HCT116 (cell line): ENCODE measurements at regions not wholly inside any gene's neighbourhood (a gene's known extent, or its start where the extent isn't known, plus 50 kb on each side); places are given as distances from the start of the nearest gene placed in this dataset.

Experiments used
- ATAC-seq: fragments of 200-7000 bp; cut with Tn5 transposase; 2 replicates; pipeline ENCODE4 v1.9.1; 2020; ENCODE audit warnings: mild to moderate bottlenecking, moderate library complexity
- BruUV-seq: library from RNA; stranded (reverse); fragments of 400-500 nt; replicated peaks from 2 replicates; lab custom pipeline; 2021; lab: Mats Ljungman, UMichigan
- CTCF ChIA-PET: fragments of 300-600 bp; sonication (Branson Sonifier 250); formaldehyde crosslinking; loops from one replicate; lab custom pipeline; 2021; ENCODE audit warnings: antibody characterized with exemption; lab: Charles Lee
- POLR2A ChIA-PET: fragments of 300-600, 350-600 bp; sonication (Branson Sonifier 250); formaldehyde crosslinking; loops from one replicate; lab custom pipeline; 2021; ENCODE audit warnings: antibody characterized with exemption; lab: Charles Lee
- RAD21 ChIA-PET, 2 experiments: fragments of 300-600 bp; sonication (Branson Sonifier 250); formaldehyde crosslinking; loops; one replicate each; lab custom pipeline; 2023; ENCODE audit warnings: low total read pairs in 2 of 2; ENCODE audit not compliant: uncharacterized antibody in 2 of 2, unreplicated experiment in 2 of 2, low non-redundant PET in 1 of 2; lab: Charles Lee
- DNase-seq: peaks from one replicate; pipeline ENCODE4 v3.0.0-alpha.2; 2010; ENCODE audit warnings: low read depth, low spot score
- H2AFZ ChIP-seq: fragments of 200-600 bp; shearing (Covaris generic), sonication (generic); 2 replicates; pipeline ENCODE4 v1.6.1; 2017; ENCODE audit warnings: low read depth, mixed run types, mixed read lengths, antibody characterized with exemption, low read length; ENCODE audit not compliant: poor library complexity, severe bottlenecking
- H3K27ac ChIP-seq: 2 replicates; pipeline ENCODE4 v1.5.1; 2012; ENCODE audit warnings: low read depth, low read length
- H3K27me3 ChIP-seq: fragments of 200-600 bp; sonication (generic); 2 replicates; pipeline ENCODE4 v1.6.1; 2016; ENCODE audit warnings: mixed run types, low read length, mixed read lengths; ENCODE audit not compliant: insufficient read depth
- H3K36me3 ChIP-seq, 2 experiments: fragments of 200-500 bp in 1 of 2; fragments of 200-600 bp in 1 of 2; sonication (Bioruptor generic) in 1 of 2; sonication (generic) in 1 of 2; 2 replicates each; pipeline versions ENCODE4 v1.5.1 to v1.6.1; 2014 to 2016; ENCODE audit warnings: low read length in 2 of 2, inconsistent platforms in 1 of 2, mixed read lengths in 1 of 2, mixed run types in 1 of 2; ENCODE audit not compliant: insufficient read depth in 2 of 2, control insufficient read depth in 1 of 2
- H3K4me1 ChIP-seq, 2 experiments: fragments of 200-600 bp in 1 of 2; sonication (generic) in 1 of 2; 2 replicates each; pipeline versions ENCODE4 v1.5.1 to v1.6.1; 2012 to 2017; ENCODE audit warnings: low read length in 2 of 2, inconsistent platforms in 1 of 2, mild to moderate bottlenecking in 1 of 2, mixed read lengths in 1 of 2, mixed run types in 1 of 2, moderate library complexity in 1 of 2; ENCODE audit not compliant: insufficient read depth in 2 of 2, control insufficient read depth in 1 of 2
- H3K4me2 ChIP-seq: fragments of 200-600 bp; sonication (generic); 2 replicates; pipeline ENCODE4 v1.6.1; 2017; ENCODE audit warnings: mixed run types, low read length, mixed read lengths
- H3K4me3 ChIP-seq, 2 experiments: fragments of 200-600 bp in 1 of 2; sonication (generic) in 1 of 2; replicated peaks in 1 of 2; 2 replicates each; pipeline ENCODE4 v1.5.1; 2011 to 2016; ENCODE audit warnings: low read length in 2 of 2, control low read depth in 1 of 2, low read depth in 1 of 2, mild to moderate bottlenecking in 1 of 2, mixed read lengths in 1 of 2, mixed run types in 1 of 2
- H3K79me2 ChIP-seq: fragments of 200-600 bp; sonication (generic); 2 replicates; pipeline ENCODE4 v1.6.1; 2017; ENCODE audit warnings: mild to moderate bottlenecking, mixed run types, low read length, moderate library complexity, mixed read lengths; ENCODE audit not compliant: insufficient read depth
- H3K9ac ChIP-seq: fragments of 200-600 bp; sonication (generic); 2 replicates; pipeline ENCODE4 v1.6.1; 2016; ENCODE audit warnings: low read length, mixed read lengths
- H3K9me2 ChIP-seq: fragments of 200-600 bp; sonication (generic), shearing (Covaris generic); 2 replicates; pipeline ENCODE4 v1.6.1; 2017; ENCODE audit warnings: mixed run types, mild to moderate bottlenecking, moderate library complexity; ENCODE audit not compliant: insufficient read depth
- H3K9me3 ChIP-seq, 2 experiments: fragments of 200-500 bp in 1 of 2; fragments of 200-600 bp in 1 of 2; sonication (Bioruptor generic) in 1 of 2; sonication (generic) in 1 of 2; 2 replicates each; pipeline ENCODE4 v1.6.1; 2014 to 2017; ENCODE audit warnings: low read length in 2 of 2, mixed read lengths in 2 of 2, inconsistent platforms in 1 of 2, low read depth in 1 of 2, mild to moderate bottlenecking in 1 of 2, mixed run types in 1 of 2, moderate library complexity in 1 of 2; ENCODE audit not compliant: control insufficient read depth in 1 of 2, insufficient read depth in 1 of 2
- H4K20me1 ChIP-seq: fragments of 200-600 bp; sonication (generic), shearing (Covaris generic); 2 replicates; pipeline ENCODE4 v1.6.1; 2017; ENCODE audit warnings: mixed run types, mild to moderate bottlenecking, moderate library complexity; ENCODE audit not compliant: insufficient read depth
- CBX3 ChIP-seq: IDR thresholded peaks from 2 replicates; pipeline ENCODE4 v1.6.1; 2012; ENCODE audit warnings: low read depth
- CEBPB ChIP-seq: IDR thresholded peaks from 2 replicates; pipeline ENCODE4 v1.6.1; 2012; ENCODE audit warnings: low read depth
- EGR1 ChIP-seq: IDR thresholded peaks from 2 replicates; pipeline ENCODE4 v1.6.1; 2012; ENCODE audit warnings: low read depth
- ELF1 ChIP-seq: IDR thresholded peaks from 2 replicates; pipeline ENCODE4 v1.6.1; 2012; ENCODE audit warnings: low read depth, borderline replicate concordance
- EZH2 ChIP-seq: fragments of 200-600 bp; sonication (generic); IDR thresholded peaks from 2 replicates; pipeline ENCODE4 v1.6.1; 2017; ENCODE audit warnings: antibody characterized with exemption, mixed run types
- EZH2phosphoT487 ChIP-seq: fragments of 200-600 bp; IDR thresholded peaks from 2 replicates; pipeline ENCODE4 v1.6.1; 2018; ENCODE audit warnings: antibody characterized with exemption, borderline replicate concordance
- FOSL1 ChIP-seq: IDR thresholded peaks from 2 replicates; pipeline ENCODE4 v1.6.1; 2012; ENCODE audit warnings: low read depth
- POLR2A ChIP-seq: IDR thresholded peaks from 2 replicates; pipeline ENCODE4 v1.7.0; 2011; ENCODE audit warnings: borderline replicate concordance; ENCODE audit not compliant: insufficient read depth, insufficient read length; ENCODE audit errors: extremely low read depth
- POLR2AphosphoS5 ChIP-seq: IDR thresholded peaks from 2 replicates; pipeline ENCODE4 v1.6.1; 2011; ENCODE audit warnings: mild to moderate bottlenecking, low read depth, low read length, moderate library complexity
- RAD21 ChIP-seq: IDR thresholded peaks from 2 replicates; pipeline ENCODE4 v1.6.1; 2012; ENCODE audit warnings: low read depth, mild to moderate bottlenecking
- SRF ChIP-seq: IDR thresholded peaks from 2 replicates; pipeline ENCODE4 v1.6.1; 2012; ENCODE audit warnings: low read depth
- TCF7L2 ChIP-seq: IDR thresholded peaks from 2 replicates; pipeline ENCODE4 v1.7.0; 2011; ENCODE audit warnings: borderline replicate concordance, inconsistent platforms; ENCODE audit not compliant: insufficient read depth, insufficient read length; ENCODE audit errors: extremely low read depth
- YY1 ChIP-seq: IDR thresholded peaks from 2 replicates; pipeline ENCODE4 v1.6.1; 2011; ENCODE audit warnings: low read length, low read depth, moderate library complexity, mild to moderate bottlenecking; ENCODE audit not compliant: insufficient replicate concordance; ENCODE audit errors: extremely low read depth
- ZFX ChIP-seq: fragments of 450-650 bp; IDR thresholded peaks from 2 replicates; pipeline ENCODE4 v1.6.1; 2017
- ZNF274 ChIP-seq: fragments of 200-500 bp; sonication (Bioruptor generic); IDR thresholded peaks from 2 replicates; pipeline ENCODE4 v1.6.1; 2014; ENCODE audit warnings: mild to moderate bottlenecking, low read depth, low read length, inconsistent platforms
- intact Hi-C: fragments of 100-400 bp; cut with micrococcal nuclease; formaldehyde crosslinking; loops from 2 replicates; pipeline ENCODE4 v1.10.0; 2022
- TF ChIP-seq, protein P1 (sequence below): IDR thresholded peaks from 2 replicates; pipeline ENCODE4 v1.6.1; 2011; ENCODE audit warnings: mild to moderate bottlenecking, low read length, moderate library complexity; ENCODE audit not compliant: insufficient replicate concordance; ENCODE audit errors: extremely low read depth
- TF ChIP-seq, protein P2 (sequence below): IDR thresholded peaks from 2 replicates; pipeline ENCODE4 v1.6.1; 2012
- TF ChIP-seq, protein P3 (sequence below): IDR thresholded peaks from 2 replicates; pipeline ENCODE4 v1.6.1; 2012
- TF ChIP-seq, protein P4 (sequence below): IDR thresholded peaks from 2 replicates; pipeline ENCODE4 v1.6.1; 2012; ENCODE audit warnings: low read depth

DNA sequence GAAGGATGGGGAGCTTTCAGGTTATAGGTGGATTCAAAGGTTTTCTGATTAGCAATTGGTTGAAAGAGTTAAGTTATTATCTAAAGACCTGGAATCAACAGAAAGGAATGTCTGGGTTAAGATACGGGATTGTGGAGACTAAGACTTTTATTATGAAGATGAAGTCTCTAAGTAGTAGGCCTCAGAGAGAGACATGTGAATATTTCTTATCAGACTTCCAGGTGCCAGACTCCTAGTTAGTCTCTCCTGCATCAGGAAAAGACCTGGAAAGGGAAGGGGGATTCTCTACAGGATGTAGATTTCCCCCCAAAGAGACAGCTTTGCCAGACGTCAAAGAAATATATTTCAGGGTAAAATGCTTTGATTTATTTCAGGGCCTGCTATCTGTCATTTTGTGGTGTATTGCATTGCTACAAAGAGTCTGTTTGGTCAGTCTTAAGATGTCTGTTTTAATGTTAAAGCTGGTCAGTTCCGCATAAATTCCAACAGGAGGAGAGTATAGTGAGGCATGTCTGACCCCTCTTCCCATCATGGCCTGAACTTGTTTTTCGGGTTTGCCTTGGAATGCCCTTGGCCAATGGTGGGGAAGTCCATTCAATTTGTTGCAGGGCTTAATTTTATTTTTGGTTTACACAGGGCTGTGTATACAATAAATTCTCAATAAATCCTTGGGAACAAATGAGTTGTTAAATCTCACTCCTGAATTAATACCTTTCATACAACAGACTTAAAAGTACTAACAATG lies 103.4 kb upstream of the RALGAPA2 start:
- ChIA-PET CTCF (no interaction called here), POLR2A (no interaction called here), RAD21 (no interaction called here)
- Histone ChIP-seq H3K27me3 (no peaks in the 10 kb centered on the region), H3K4me2 (no peak overlapping the region), H3K4me1 (no peaks in the 10 kb centered on the region), H2AFZ (no peak overlapping the region), H3K79me2 (no peaks in the 10 kb centered on the region), H3K9me3 (no peaks in the 10 kb centered on the region), H3K4me3 (no peak overlapping the region), H4K20me1 (no peaks in the 10 kb centered on the region), H3K36me3 (no peaks in the 10 kb centered on the region), H3K27ac (no peak overlapping the region), H3K9me2 (no peaks in the 10 kb centered on the region), H3K9ac (no peak overlapping the region)
- intact Hi-C loops, result no loop called here
- TF ChIP-seq, protein P1, sequence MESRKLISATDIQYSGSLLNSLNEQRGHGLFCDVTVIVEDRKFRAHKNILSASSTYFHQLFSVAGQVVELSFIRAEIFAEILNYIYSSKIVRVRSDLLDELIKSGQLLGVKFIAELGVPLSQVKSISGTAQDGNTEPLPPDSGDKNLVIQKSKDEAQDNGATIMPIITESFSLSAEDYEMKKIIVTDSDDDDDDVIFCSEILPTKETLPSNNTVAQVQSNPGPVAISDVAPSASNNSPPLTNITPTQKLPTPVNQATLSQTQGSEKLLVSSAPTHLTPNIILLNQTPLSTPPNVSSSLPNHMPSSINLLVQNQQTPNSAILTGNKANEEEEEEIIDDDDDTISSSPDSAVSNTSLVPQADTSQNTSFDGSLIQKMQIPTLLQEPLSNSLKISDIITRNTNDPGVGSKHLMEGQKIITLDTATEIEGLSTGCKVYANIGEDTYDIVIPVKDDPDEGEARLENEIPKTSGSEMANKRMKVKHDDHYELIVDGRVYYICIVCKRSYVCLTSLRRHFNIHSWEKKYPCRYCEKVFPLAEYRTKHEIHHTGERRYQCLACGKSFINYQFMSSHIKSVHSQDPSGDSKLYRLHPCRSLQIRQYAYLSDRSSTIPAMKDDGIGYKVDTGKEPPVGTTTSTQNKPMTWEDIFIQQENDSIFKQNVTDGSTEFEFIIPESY, result no peak
- TF ChIP-seq EGR1, result no peak
- no peak for TF ChIP-seq ZNF274
- no peak for TF ChIP-seq FOSL1
- TF ChIP-seq, protein P2, sequence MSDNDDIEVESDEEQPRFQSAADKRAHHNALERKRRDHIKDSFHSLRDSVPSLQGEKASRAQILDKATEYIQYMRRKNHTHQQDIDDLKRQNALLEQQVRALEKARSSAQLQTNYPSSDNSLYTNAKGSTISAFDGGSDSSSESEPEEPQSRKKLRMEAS, result no peak
- TF ChIP-seq, protein P3, sequence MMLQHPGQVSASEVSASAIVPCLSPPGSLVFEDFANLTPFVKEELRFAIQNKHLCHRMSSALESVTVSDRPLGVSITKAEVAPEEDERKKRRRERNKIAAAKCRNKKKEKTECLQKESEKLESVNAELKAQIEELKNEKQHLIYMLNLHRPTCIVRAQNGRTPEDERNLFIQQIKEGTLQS, result no peak
- TF ChIP-seq EZH2phosphoT487, result no peak
- no peak for TF ChIP-seq CEBPB
- TF ChIP-seq RAD21, result no peak
- TF ChIP-seq YY1, result no peak
- TF ChIP-seq ELF1, result no peak
- no peak for TF ChIP-seq POLR2A
- no peak for TF ChIP-seq CBX3
- TF ChIP-seq, protein P4, sequence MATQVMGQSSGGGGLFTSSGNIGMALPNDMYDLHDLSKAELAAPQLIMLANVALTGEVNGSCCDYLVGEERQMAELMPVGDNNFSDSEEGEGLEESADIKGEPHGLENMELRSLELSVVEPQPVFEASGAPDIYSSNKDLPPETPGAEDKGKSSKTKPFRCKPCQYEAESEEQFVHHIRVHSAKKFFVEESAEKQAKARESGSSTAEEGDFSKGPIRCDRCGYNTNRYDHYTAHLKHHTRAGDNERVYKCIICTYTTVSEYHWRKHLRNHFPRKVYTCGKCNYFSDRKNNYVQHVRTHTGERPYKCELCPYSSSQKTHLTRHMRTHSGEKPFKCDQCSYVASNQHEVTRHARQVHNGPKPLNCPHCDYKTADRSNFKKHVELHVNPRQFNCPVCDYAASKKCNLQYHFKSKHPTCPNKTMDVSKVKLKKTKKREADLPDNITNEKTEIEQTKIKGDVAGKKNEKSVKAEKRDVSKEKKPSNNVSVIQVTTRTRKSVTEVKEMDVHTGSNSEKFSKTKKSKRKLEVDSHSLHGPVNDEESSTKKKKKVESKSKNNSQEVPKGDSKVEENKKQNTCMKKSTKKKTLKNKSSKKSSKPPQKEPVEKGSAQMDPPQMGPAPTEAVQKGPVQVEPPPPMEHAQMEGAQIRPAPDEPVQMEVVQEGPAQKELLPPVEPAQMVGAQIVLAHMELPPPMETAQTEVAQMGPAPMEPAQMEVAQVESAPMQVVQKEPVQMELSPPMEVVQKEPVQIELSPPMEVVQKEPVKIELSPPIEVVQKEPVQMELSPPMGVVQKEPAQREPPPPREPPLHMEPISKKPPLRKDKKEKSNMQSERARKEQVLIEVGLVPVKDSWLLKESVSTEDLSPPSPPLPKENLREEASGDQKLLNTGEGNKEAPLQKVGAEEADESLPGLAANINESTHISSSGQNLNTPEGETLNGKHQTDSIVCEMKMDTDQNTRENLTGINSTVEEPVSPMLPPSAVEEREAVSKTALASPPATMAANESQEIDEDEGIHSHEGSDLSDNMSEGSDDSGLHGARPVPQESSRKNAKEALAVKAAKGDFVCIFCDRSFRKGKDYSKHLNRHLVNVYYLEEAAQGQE, result no peak
- TF ChIP-seq POLR2AphosphoS5, result no peak
- TF ChIP-seq SRF, result no peak
- TF ChIP-seq ZFX, result no peak
- no peak for TF ChIP-seq TCF7L2
- TF ChIP-seq EZH2, result no peak
- BruUV-seq, result no TSS peak
- no peak for ATAC-seq
- no peak for DNase-seq
